Gastrocnemius medialis (tissue), 4 donors: ENCODE measurements at regions not wholly inside any gene's neighbourhood (a gene's known extent, or its start where the extent isn't known, plus 50 kb on each side); places are given as distances from the start of the nearest gene placed in this dataset.

ENCODE experiments used
- ATAC-seq, 2 donors: fragments of 150-250 bp; one replicate each; pipeline ENCODE4 v1.9.1; 2016
- DNase-seq, 2 donors: peaks; one replicate each; pipeline ENCODE4 v3.0.0-alpha.2; 2019
- H3K27ac ChIP-seq, 4 donors: fragments of 200-600 bp; sonication (generic); 1 replicate in 1 of 4; 2 replicates in 3 of 4; pipeline ENCODE4 v1.5.1; 2016 to 2018; ENCODE audit warnings: mild to moderate bottlenecking in 2 of 4, moderate library complexity in 1 of 4
- H3K27me3 ChIP-seq, 3 donors: fragments of 200-600 bp; sonication (generic) in 2 of 3; 1 replicate in 1 of 3; 2 replicates in 2 of 3; pipeline versions ENCODE4 v1.5.1 to v1.6.0; 2016 to 2019; ENCODE audit warnings: mild to moderate bottlenecking in 1 of 3, moderate library complexity in 1 of 3
- H3K36me3 ChIP-seq, 2 donors: fragments of 200-600 bp; sonication (generic) in 1 of 2; one replicate each; pipeline ENCODE4 v1.5.1; 2017 to 2018
- H3K4me1 ChIP-seq, 2 donors: fragments of 200-600 bp; sonication (generic) in 1 of 2; one replicate each; pipeline ENCODE4 v1.5.1; 2016 to 2017; ENCODE audit warnings: mild to moderate bottlenecking in 2 of 2
- H3K4me3 ChIP-seq, 4 donors: fragments of 200-600 bp; sonication (generic) in 3 of 4; 1 replicate in 1 of 4; 2 replicates in 3 of 4; pipeline ENCODE4 v1.5.1; 2016 to 2019; ENCODE audit warnings: mild to moderate bottlenecking in 2 of 4
- H3K9me3 ChIP-seq, 3 donors: fragments of 200-600 bp; sonication (generic) in 2 of 3; 1 replicate in 1 of 3; 2 replicates in 2 of 3; pipeline ENCODE4 v1.5.1; 2016 to 2019
- POLR2A ChIP-seq, 2 donors: fragments of 450-650 bp; IDR thresholded peaks; one replicate each; pipeline ENCODE4 v1.6.1; 2017; ENCODE audit warnings: antibody characterized with exemption in 2 of 2, mild to moderate bottlenecking in 2 of 2, moderate library complexity in 2 of 2
- in situ Hi-C, 4 donors: fragments of 200-750 bp; cut with MboI; loops; one replicate each; pipeline versions ENCODE4 v1.15.0 to v1.8.0; 2017; ENCODE audit warnings: low sequenced_read_pairs in 4 of 4
- intact Hi-C: fragments of 100-400 bp; cut with DNase I; formaldehyde crosslinking; loops from one replicate; pipeline ENCODE4 v1.15.1; 2023; ENCODE audit warnings: low total_unique reads
- TF ChIP-seq, protein P1 (sequence below), 5 experiments: fragments of 450-650 bp in 3 of 5; fragments of 200-600 bp in 2 of 5; sonication (generic) in 2 of 5; IDR thresholded peaks in 4 of 5; conservative IDR thresholded peaks in 1 of 5; 1 replicate in 4 of 5; 2 replicates in 1 of 5; pipeline ENCODE4 v1.5.1; 2016 to 2019; ENCODE audit warnings: antibody characterized with exemption in 5 of 5, mild to moderate bottlenecking in 3 of 5, moderate library complexity in 3 of 5

DNA sequence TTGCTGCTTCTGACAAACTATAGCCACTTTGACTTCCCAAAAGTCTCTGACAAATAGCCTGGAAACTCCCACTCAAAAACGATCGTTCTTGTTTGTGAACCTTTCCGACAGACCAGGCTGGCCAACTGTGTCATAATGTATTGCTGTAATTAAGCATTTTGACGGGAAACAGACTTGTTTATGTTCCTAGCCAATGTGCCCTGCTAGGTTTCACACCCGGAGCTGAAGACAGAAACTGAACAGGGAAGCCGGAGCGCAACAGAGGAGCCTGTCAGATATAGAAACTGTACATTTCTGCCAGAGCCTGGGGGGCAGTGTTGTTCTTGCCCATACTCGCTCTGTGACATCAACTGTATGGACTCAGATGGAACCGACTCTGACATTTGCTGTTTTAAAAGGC, 55.3 kb upstream of the C7orf33 start:
- DNase-seq (no peak), ATAC-seq (no peak)
- Histone ChIP-seq H3K36me3 (no peaks in the 10 kb centered on the region), H3K27ac (no peak overlapping the region), H3K9me3 (no peaks in the 10 kb centered on the region), H3K4me1 (no peaks in the 10 kb centered on the region), H3K4me3 (no peak overlapping the region), H3K27me3 (no peaks in the 10 kb centered on the region)
- in situ Hi-C loops (no loop called here), intact Hi-C loops (no loop called here)
- TF ChIP-seq POLR2A (IDR thresholded peaks at IDR 0.05): no peak
- TF ChIP-seq, protein P1, sequence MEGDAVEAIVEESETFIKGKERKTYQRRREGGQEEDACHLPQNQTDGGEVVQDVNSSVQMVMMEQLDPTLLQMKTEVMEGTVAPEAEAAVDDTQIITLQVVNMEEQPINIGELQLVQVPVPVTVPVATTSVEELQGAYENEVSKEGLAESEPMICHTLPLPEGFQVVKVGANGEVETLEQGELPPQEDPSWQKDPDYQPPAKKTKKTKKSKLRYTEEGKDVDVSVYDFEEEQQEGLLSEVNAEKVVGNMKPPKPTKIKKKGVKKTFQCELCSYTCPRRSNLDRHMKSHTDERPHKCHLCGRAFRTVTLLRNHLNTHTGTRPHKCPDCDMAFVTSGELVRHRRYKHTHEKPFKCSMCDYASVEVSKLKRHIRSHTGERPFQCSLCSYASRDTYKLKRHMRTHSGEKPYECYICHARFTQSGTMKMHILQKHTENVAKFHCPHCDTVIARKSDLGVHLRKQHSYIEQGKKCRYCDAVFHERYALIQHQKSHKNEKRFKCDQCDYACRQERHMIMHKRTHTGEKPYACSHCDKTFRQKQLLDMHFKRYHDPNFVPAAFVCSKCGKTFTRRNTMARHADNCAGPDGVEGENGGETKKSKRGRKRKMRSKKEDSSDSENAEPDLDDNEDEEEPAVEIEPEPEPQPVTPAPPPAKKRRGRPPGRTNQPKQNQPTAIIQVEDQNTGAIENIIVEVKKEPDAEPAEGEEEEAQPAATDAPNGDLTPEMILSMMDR (IDR thresholded peaks at IDR 0.05 in 4 of 5, conservative IDR thresholded peaks at IDR 0.05 in 1 of 5): no peak

DNA sequence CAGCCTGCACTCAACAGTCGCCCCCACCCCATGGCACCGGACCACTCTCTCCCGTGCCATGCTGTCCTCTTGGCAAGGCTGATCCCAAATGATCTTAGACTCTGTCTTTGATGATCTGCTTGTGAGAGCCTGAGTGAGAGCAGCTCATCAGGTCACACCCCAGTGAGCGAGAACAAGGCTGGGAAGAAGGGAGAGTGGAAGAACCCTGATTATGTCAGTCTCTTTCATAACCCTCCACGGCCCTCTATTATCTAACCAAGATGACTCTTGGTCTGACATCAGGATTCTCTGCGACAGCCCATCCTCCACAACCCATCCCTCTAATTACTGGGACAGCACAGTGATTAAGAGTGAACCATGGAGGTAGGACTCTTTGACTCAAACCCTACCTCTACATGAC, 53.1 kb upstream of the C7orf33 start:
- H3K4me1 ChIP-seq: no peaks in the 10 kb centered on the region
- in situ Hi-C loops: no loop called here
- no peaks in the 10 kb centered on the region for H3K27me3 ChIP-seq
- no peaks in the 10 kb centered on the region for H3K36me3 ChIP-seq
- no peak for TF ChIP-seq POLR2A (IDR thresholded peaks at IDR 0.05)
- TF ChIP-seq, protein P1 (IDR thresholded peaks at IDR 0.05 in 4 of 5, conservative IDR thresholded peaks at IDR 0.05 in 1 of 5): no peak
- no peak for DNase-seq
- H3K9me3 ChIP-seq: no peaks in the 10 kb centered on the region
- no peak overlapping the region for H3K27ac ChIP-seq
- intact Hi-C loops: no loop called here
- H3K4me3 ChIP-seq: no peak overlapping the region
- no peak for ATAC-seq

DNA sequence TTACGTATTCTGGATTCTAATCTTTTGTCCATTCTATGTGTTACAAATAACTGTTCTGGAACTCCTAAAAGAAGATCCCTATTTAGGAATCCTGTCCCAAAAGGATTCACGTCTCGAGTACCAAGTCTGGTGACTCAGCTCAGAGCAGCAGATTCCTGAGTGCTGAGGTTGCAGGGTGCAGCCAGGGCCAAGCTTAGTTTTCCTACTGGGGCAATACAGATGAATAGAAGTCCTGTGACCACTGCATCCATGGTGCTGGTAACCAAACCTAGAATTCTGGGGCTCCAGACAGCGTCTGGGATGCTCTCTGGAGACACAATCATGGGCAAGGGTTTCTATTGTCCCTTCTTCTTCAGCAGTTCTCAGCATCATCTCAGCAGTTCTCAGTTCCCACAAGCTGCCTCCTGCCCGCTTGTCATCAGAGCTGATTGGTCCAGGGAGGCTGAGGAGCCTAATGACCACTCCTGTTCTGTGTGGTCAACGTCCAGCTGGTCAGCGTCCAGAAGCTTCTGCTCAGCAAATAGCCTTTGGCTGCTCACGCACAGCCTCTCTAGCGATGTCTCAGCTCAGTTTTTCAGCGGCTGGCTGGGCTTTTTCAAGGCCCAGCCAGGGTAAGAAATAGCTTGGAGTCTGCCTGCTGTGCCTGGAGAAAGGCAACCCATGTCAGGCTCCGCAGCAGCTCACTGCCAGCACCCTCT, 50.4 kb upstream of the C7orf33 start:
- ATAC-seq (no peak), DNase-seq (no peak)
- intact Hi-C loops (no loop called here), in situ Hi-C loops (no loop called here)
- Histone ChIP-seq H3K4me1 (no peaks in the 10 kb centered on the region), H3K27me3 (no peaks in the 10 kb centered on the region), H3K9me3 (no peaks in the 10 kb centered on the region), H3K4me3 (no peak overlapping the region), H3K36me3 (no peaks in the 10 kb centered on the region), H3K27ac (peak overlapping the region in 1 of 4 donors; percentile 22)
- TF ChIP-seq POLR2A (IDR thresholded peaks at IDR 0.05): no peak
